Body of pancreas (tissue), 4 donors: ENCODE measurements at regions not wholly inside any gene's neighbourhood (a gene's known extent, or its start where the extent isn't known, plus 50 kb on each side); places are given as distances from the start of the nearest gene placed in this dataset.

Experiments
- CTCF ChIP-seq, 7 experiments: fragments of 450-650 bp in 4 of 7; fragments of 200-600 bp in 3 of 7; sonication (generic) in 3 of 7; IDR thresholded peaks; one replicate each; pipeline ENCODE4 v1.5.1; 2016 to 2019; ENCODE audit warnings: antibody characterized with exemption in 7 of 7
- POLR2A ChIP-seq, 3 donors: fragments of 450-650 bp; IDR thresholded peaks; one replicate each; pipeline ENCODE4 v1.6.1; 2016; ENCODE audit warnings: antibody characterized with exemption in 3 of 3, mild to moderate bottlenecking in 2 of 3

GRCh38 chr10:112080231-112080630, 103.3 kb downstream of the GPAM start:
- TF ChIP-seq CTCF (IDR thresholded peaks at IDR 0.05), result no peak
- no peak for TF ChIP-seq POLR2A (IDR thresholded peaks at IDR 0.05)
